HL-60/S4 (cell line): ENCODE measurements at regions not wholly inside any gene's neighbourhood (a gene's known extent, or its start where the extent isn't known, plus 50 kb on each side); places are given as distances from the start of the nearest gene placed in this dataset.
"Not testable (repeated sequence)": the region's sequence is repeated elsewhere in the genome, so short reads cannot be mapped to it uniquely, and the experiment has no call there.

ENCODE experiments used
- in situ Hi-C: fragments of 300-500 bp; cut with MboI; formaldehyde crosslinking; loops from 2 replicates; pipeline ENCODE4 v1.14.3; 2022; ENCODE audit warnings: low sequenced_read_pairs

DNA sequence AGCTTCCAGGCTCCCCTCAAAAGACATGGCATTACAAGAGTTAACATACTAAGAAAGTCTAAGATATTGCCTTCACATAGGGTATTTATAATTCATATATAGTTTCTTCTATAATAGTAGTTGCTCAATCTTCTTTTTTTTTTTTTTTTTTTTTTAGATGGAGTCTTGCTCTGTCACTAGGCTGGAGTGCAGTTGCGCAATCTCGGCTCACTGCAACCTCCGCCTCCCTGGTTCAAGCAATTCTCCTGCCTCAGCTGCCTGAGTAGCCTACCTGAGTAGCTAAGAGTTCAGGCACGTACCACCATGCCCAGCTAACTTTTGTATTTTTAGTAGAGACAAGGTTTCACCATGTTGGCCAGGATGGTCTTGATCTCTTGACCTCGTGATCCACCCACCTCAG, 337.0 kb downstream of the FAM181B start:
- in situ Hi-C loops = not testable (repeated sequence)

- in situ Hi-C loops = no loop called here
Observed at GRCh38 chr11:82384308-82384707, 349.4 kb downstream of the FAM181B start.

GRCh38 chr11:82373781-82374542, 359.7 kb downstream of the FAM181B start:
- in situ Hi-C loops = no loop called here

- in situ Hi-C loops = no loop called here
Observed at GRCh38 chr11:82365351-82365750, 368.3 kb downstream of the FAM181B start.

- in situ Hi-C loops = no loop called here
Observed at GRCh38 chr11:82356316-82356715, 377.3 kb downstream of the FAM181B start.

- in situ Hi-C loops = no loop called here
Observed at GRCh38 chr11:82355313-82355823, 378.3 kb downstream of the FAM181B start.

GRCh38 chr11:82326853-82327252, 406.8 kb downstream of the FAM181B start:
- in situ Hi-C loops = no loop called here

- in situ Hi-C loops = no loop called here
Observed at GRCh38 chr11:82321206-82321605, 412.5 kb downstream of the FAM181B start.

DNA sequence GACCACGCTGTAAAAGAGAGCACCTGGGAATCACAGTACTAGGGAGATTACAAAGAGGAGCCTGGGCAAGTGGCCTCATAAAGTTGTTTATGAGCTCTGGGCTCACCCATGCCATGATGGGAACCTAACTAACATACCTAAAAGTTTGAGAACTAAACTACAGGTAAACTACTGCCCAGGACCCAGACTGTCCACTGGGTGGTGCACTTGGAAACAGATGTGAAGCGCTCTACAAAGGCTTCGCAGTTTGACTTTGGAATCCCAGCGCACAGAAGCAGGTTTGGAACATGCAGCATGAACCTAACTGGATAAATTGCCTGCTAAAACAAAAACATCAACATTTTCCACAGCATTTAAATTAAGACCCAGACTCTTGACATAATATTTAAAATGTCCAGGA, 418.6 kb downstream of the FAM181B start:
- in situ Hi-C loops = no loop called here

DNA sequence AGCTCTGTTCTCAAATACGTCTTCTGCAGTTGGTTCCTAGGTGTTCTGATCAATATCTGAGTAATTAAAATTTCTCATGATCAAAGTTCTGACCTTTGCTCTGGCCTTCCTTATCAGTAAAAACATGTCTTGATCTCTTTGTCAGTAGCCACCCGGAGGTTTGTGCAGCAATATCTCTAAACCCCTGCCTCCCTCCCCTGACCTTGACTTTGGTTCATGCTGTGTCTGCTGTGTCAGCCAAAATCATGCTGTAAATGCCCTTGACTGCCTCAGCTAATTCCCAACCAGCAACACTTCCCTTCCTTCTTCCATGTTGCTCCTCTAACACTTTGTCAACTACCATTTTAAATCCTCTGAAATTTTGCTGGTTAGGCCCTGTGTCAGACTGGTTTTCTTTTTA, 424.7 kb downstream of the FAM181B start:
- in situ Hi-C loops = no loop called here

GRCh38 chr11:82305123-82305522, 428.5 kb downstream of the FAM181B start:
- in situ Hi-C loops = no loop called here

- in situ Hi-C loops = no loop called here
Observed at GRCh38 chr11:82303671-82304070, 430.0 kb downstream of the FAM181B start.

- in situ Hi-C loops = no loop called here
Observed at GRCh38 chr11:82288471-82288870, 445.2 kb downstream of the FAM181B start.

- in situ Hi-C loops = no loop called here
Observed at GRCh38 chr11:82270870-82271269, 462.8 kb downstream of the FAM181B start.

DNA sequence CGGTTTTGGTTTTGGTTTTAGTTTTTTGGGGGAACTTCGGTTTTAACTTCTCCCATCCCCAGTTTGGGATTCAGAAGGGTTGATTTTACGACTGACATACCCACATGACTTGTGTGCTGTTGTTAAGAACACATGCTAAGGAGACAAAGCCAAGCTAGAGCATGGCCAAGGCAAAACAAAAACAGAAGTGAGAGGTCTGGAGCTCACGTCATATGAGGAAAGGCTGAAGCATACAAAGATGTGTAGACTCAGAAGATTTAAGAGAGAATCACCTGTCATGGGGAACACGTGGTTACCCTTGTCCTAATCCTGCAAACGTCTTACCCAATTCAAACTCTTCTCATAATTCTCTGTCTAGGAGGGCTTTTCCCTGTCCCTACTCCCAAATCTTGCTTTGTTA, 465.0 kb downstream of the FAM181B start:
- in situ Hi-C loops = no loop called here

DNA sequence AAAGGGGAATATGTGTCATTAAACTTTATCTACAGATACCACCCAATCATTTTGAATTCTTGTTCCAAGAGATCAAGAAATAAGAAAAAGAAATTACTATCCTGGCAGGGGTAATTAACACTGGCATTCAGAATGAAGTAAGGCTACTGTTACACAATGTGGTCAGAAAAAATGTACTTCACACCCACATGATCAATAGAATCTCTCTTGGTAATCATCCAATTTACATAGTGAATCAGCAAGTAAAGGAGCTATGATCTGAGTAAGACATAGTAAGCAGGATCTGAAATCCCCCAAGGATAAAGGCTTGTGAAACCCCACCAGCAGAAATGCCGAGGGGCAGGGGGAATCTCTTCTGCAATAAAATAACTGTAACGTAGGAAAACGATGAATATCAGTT, 466.5 kb downstream of the FAM181B start:
- in situ Hi-C loops = no loop called here

DNA sequence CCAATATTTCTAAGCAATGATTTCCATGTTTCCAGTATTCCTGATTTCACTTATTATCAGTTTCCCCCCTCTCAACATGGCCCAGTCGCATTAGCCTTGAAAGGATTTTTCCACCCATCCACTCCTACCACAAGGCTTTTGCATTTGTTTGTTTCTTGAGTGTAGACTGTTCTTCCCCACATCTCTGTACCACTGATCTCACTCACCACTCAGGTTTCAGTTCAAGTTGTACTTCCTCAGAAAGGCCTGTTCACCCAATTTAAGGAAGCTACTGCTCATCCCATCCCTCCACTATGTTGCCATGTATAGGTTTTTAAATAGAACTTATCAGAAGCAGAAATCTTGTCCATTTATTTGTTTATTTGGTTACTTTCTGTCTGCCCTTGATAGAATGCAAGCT, 472.3 kb downstream of the FAM181B start:
- in situ Hi-C loops = no loop called here

- in situ Hi-C loops = no loop called here
Observed at GRCh38 chr11:82250047-82250446, 483.6 kb downstream of the FAM181B start.

- in situ Hi-C loops = loop anchor here (25.0 kb wide), 1 partner anchor 610 kb away; no protein-coding TSS in a partner anchor
Observed at GRCh38 chr11:82246926-82247325, 486.7 kb downstream of the FAM181B start.

- in situ Hi-C loops = loop anchor here (25.0 kb wide), 1 partner anchor 602 kb away; no protein-coding TSS in a partner anchor
Observed at GRCh38 chr11:82239498-82239897, 494.2 kb downstream of the FAM181B start.

- in situ Hi-C loops = loop anchor here (25.0 kb wide), 1 partner anchor 597 kb away; no protein-coding TSS in a partner anchor
Observed at GRCh38 chr11:82234256-82234655, 499.4 kb downstream of the FAM181B start.

- in situ Hi-C loops = loop anchor here (25.0 kb wide), 1 partner anchor 596 kb away; no protein-coding TSS in a partner anchor
Observed at GRCh38 chr11:82233201-82233600, 500.5 kb downstream of the FAM181B start.
